ENCODE measurements at regions not wholly inside any gene's neighbourhood (a gene's known extent, or its start where the extent isn't known, plus 50 kb on each side); places are given as distances from the start of the nearest gene placed in this dataset.

- H3K4me1 ChIP-seq (replicated peaks; ENCODE audit: insufficient read depth): peaks cover 39% of the 10 kb centered on the region
- no TSS peak for BruUV-seq (replicated peaks)
- intact Hi-C loops (cut with micrococcal nuclease; ENCODE audit: unreplicated experiment): loop anchor here (5.0 to 10.0 kb wide), 3 partner anchors 51 to 533 kb away; partner anchors contain the start of gene COX20
These were observed 150.0 kb downstream of the ADSS2 start for GRCh38 chr1:244301595-244302130.

GRCh38 chr1:244302876-244303609 is 148.7 kb downstream of the ADSS2 start:
- no peaks in the 10 kb centered on the region for H3K9me2 ChIP-seq (ENCODE audit: insufficient read depth)
- TF ChIP-seq CTCF (conservative IDR thresholded peaks at IDR 0.05) (no peak), EZH2 (IDR thresholded peaks at IDR 0.05; ENCODE audit: low read depth) (no peak)
- H3K4me1 ChIP-seq (replicated peaks; ENCODE audit: insufficient read depth): peaks cover 39% of the 10 kb centered on the region
- POLR2A ChIA-PET (ENCODE audit: unreplicated experiment): interaction anchor here (0.6 to 1.1 kb wide), 8 partner anchors 9 to 255 kb away, joined by 3 to 14 read pairs (median 6); no protein-coding TSS in a partner anchor
- H3K36me3 ChIP-seq (ENCODE audit: low read depth): no peaks in the 10 kb centered on the region
- peaks cover 21% of the 10 kb centered on the region; the same call in 1 of the 2 replicates for H3F3A ChIP-seq (ENCODE audit: insufficient read depth, low read depth)
- CTCF ChIA-PET: interaction anchor here (0.6 kb wide), 1 partner anchor 31 kb away, joined by 3 read pairs; no protein-coding TSS in a partner anchor
- no peak overlapping the region for H3K4me3 ChIP-seq
- no peak overlapping the region for H2AFZ ChIP-seq
- BruUV-seq (replicated peaks): no TSS peak
- H3K27me3 ChIP-seq (ENCODE audit: insufficient read depth, low read depth): no peaks in the 10 kb centered on the region
- intact Hi-C loops (cut with micrococcal nuclease; ENCODE audit: unreplicated experiment): loop anchor here (1.0 to 10.0 kb wide), 4 partner anchors 49 to 532 kb away; partner anchors contain the start of gene COX20
- no peaks in the 10 kb centered on the region for H4K20me1 ChIP-seq (ENCODE audit: insufficient read depth)
- H3K27ac ChIP-seq: peak overlapping the region; percentile 69
- DNase-seq: peak; percentile 84 to 92
- H3K9me3 ChIP-seq (ENCODE audit: insufficient read depth, low read depth): peaks cover 16% of the 10 kb centered on the region
- peak overlapping the region; percentile 24 for H3K4me2 ChIP-seq
- H3K79me2 ChIP-seq (ENCODE audit: low read depth): no peaks in the 10 kb centered on the region

More at GRCh38 chr1:244301595-244302130, 150.0 kb downstream of the ADSS2 start:
- H2AFZ ChIP-seq: no peak overlapping the region
- TF ChIP-seq CTCF (conservative IDR thresholded peaks at IDR 0.05): no peak
- no peak for TF ChIP-seq EZH2 (IDR thresholded peaks at IDR 0.05; ENCODE audit: low read depth)
- no peak overlapping the region for H3K4me3 ChIP-seq
- H3K9me2 ChIP-seq (ENCODE audit: insufficient read depth): no peaks in the 10 kb centered on the region
- H3K9me3 ChIP-seq (ENCODE audit: insufficient read depth, low read depth): peaks cover 7% of the 10 kb centered on the region; the same call in 1 of the 2 replicates
- H3K4me2 ChIP-seq: peak overlapping the region; percentile 25; the same call in 1 of the 2 replicates
- POLR2A ChIA-PET (ENCODE audit: unreplicated experiment): interaction anchor here (0.6 kb wide), 1 partner anchor 534 kb away, joined by 4 read pairs; the partner anchor contains the start of gene COX20
- H3K36me3 ChIP-seq (ENCODE audit: low read depth): no peaks in the 10 kb centered on the region
- CTCF ChIA-PET: interaction anchor here (1.0 kb wide), 1 partner anchor 112 kb away, joined by 3 read pairs; no protein-coding TSS in a partner anchor
- peaks cover 21% of the 10 kb centered on the region; the same call in 1 of the 2 replicates for H3F3A ChIP-seq (ENCODE audit: insufficient read depth, low read depth)
- no peaks in the 10 kb centered on the region for H4K20me1 ChIP-seq (ENCODE audit: insufficient read depth)
- DNase-seq: peak in 1 of 2 experiments; percentile 10
- no peaks in the 10 kb centered on the region for H3K27me3 ChIP-seq (ENCODE audit: insufficient read depth, low read depth)
- H3K27ac ChIP-seq: peak overlapping the region; percentile 61
- no peaks in the 10 kb centered on the region for H3K79me2 ChIP-seq (ENCODE audit: low read depth)

GRCh38 chr1:244303610-244303969 is 148.1 kb downstream of the ADSS2 start:
- Histone ChIP-seq H3K4me3 (no peak overlapping the region), H3K9me3 (ENCODE audit: insufficient read depth, low read depth) (peaks cover 16% of the 10 kb centered on the region), H3K27ac (peak overlapping the region; percentile 69), H3K4me2 (peak overlapping the region; percentile 24), H3K36me3 (ENCODE audit: low read depth) (no peaks in the 10 kb centered on the region), H4K20me1 (ENCODE audit: insufficient read depth) (no peaks in the 10 kb centered on the region), H2AFZ (no peak overlapping the region), H3F3A (ENCODE audit: insufficient read depth, low read depth) (peaks cover 21% of the 10 kb centered on the region; the same call in 1 of the 2 replicates), H3K27me3 (ENCODE audit: insufficient read depth, low read depth) (no peaks in the 10 kb centered on the region), H3K79me2 (ENCODE audit: low read depth) (no peaks in the 10 kb centered on the region), H3K9me2 (ENCODE audit: insufficient read depth) (no peaks in the 10 kb centered on the region), H3K4me1 (replicated peaks; ENCODE audit: insufficient read depth) (peaks cover 39% of the 10 kb centered on the region)
- BruUV-seq (replicated peaks): no TSS peak
- DNase-seq: peak in 1 of 2 experiments; percentile 3
- TF ChIP-seq EZH2 (IDR thresholded peaks at IDR 0.05; ENCODE audit: low read depth) (no peak), CTCF (conservative IDR thresholded peaks at IDR 0.05) (no peak)
- ChIA-PET POLR2A (ENCODE audit: unreplicated experiment) (interaction anchor here (0.5 to 0.6 kb wide), 3 partner anchors 9 to 30 kb away, joined by 3 to 5 read pairs (median 5); no protein-coding TSS in a partner anchor), CTCF (no interaction called here)
- intact Hi-C loops (cut with micrococcal nuclease; ENCODE audit: unreplicated experiment): loop anchor here (1.0 to 10.0 kb wide), 4 partner anchors 49 to 531 kb away; partner anchors contain the start of gene COX20

All from PC-9 (cell line).